SK-N-SH (cell line): ENCODE measurements at regions not wholly inside any gene's neighbourhood (a gene's known extent, or its start where the extent isn't known, plus 50 kb on each side); places are given as distances from the start of the nearest gene placed in this dataset.

Source experiments
- CTCF ChIA-PET: fragments of 300-600, 350-600 bp; formaldehyde crosslinking; extraction: SDS; loops from one replicate; lab custom pipeline; 2021; lab: Yijun Ruan, JAX
- POLR2A ChIA-PET: fragments of 350-600 bp; sonication (Branson Sonifier 250); formaldehyde crosslinking; extraction: SDS; loops from one replicate; lab custom pipeline; 2020; ENCODE audit warnings: antibody characterized with exemption, inconsistent platforms; lab: Yijun Ruan, JAX
- DNase-seq: peaks from one replicate; pipeline ENCODE4 v3.0.0; 2012
- H2AFZ ChIP-seq: fragments of 200-600 bp; sonication (generic); 2 replicates; pipeline ENCODE4 v1.8.1; 2016; ENCODE audit warnings: antibody characterized with exemption, mild to moderate bottlenecking, low read depth
- H3F3A ChIP-seq: fragments of 200-600 bp; sonication (generic); replicated peaks from 2 replicates; pipeline ENCODE3; 2016; ENCODE audit warnings: antibody characterized with exemption, mild to moderate bottlenecking; ENCODE audit not compliant: insufficient read depth
- H3K27ac ChIP-seq, 2 experiments: fragments of 200-500 bp in 1 of 2; fragments of 200-600 bp in 1 of 2; sonication (Bioruptor generic) in 1 of 2; sonication (generic), shearing (Covaris generic) in 1 of 2; 2 replicates each; pipeline versions ENCODE4 v1.5.1 to v1.6.1; 2014 to 2016; ENCODE audit warnings: low read depth in 2 of 2, inconsistent platforms in 1 of 2, low read length in 1 of 2, mild to moderate bottlenecking in 1 of 2, mixed read lengths in 1 of 2
- H3K27me3 ChIP-seq: fragments of 200-600 bp; sonication (generic), shearing (Covaris generic); 2 replicates; pipeline ENCODE4 v1.6.1; 2016; ENCODE audit warnings: mixed run types; ENCODE audit not compliant: insufficient read depth
- H3K36me3 ChIP-seq, 2 experiments: fragments of 200-500 bp in 1 of 2; fragments of 200-600 bp in 1 of 2; sonication (Bioruptor generic) in 1 of 2; sonication (generic) in 1 of 2; replicated peaks in 1 of 2; 2 replicates each; pipeline versions ENCODE3 to v1.5.1; 2014 to 2016; ENCODE audit warnings: low read length in 1 of 2, mild to moderate bottlenecking in 1 of 2; ENCODE audit not compliant: insufficient read depth in 2 of 2, control insufficient read depth in 1 of 2
- H3K4me1 ChIP-seq, 2 experiments: fragments of 200-500 bp in 1 of 2; fragments of 200-600 bp in 1 of 2; sonication (Bioruptor generic) in 1 of 2; sonication (generic), shearing (Covaris generic) in 1 of 2; 2 replicates each; pipeline versions ENCODE4 v1.5.1 to v1.6.1; 2014 to 2016; ENCODE audit warnings: low read depth in 1 of 2, low read length in 1 of 2, mixed run types in 1 of 2; ENCODE audit not compliant: insufficient read depth in 2 of 2, control insufficient read depth in 1 of 2
- H3K4me2 ChIP-seq: fragments of 200-600 bp; sonication (generic), shearing (Covaris generic); 2 replicates; pipeline ENCODE4 v1.6.1; 2017; ENCODE audit warnings: mixed run types
- H3K4me3 ChIP-seq, 2 experiments: fragments of 200-500 bp in 1 of 2; fragments of 200-600 bp in 1 of 2; sonication (Bioruptor generic) in 1 of 2; sonication (generic), shearing (Covaris generic) in 1 of 2; 2 replicates each; pipeline versions ENCODE4 v1.5.1 to v1.8.1; 2014 to 2016; ENCODE audit warnings: low read depth in 2 of 2, inconsistent platforms in 1 of 2, low read length in 1 of 2, mild to moderate bottlenecking in 1 of 2, mixed read lengths in 1 of 2, moderate library complexity in 1 of 2
- H3K79me2 ChIP-seq: fragments of 200-600 bp; sonication (generic); 2 replicates; pipeline ENCODE4 v1.8.1; 2017; ENCODE audit warnings: mild to moderate bottlenecking; ENCODE audit not compliant: insufficient read depth
- H3K9ac ChIP-seq: fragments of 200-600 bp; sonication (generic); 2 replicates; pipeline ENCODE4 v1.6.1; 2017; ENCODE audit warnings: mixed run types
- H3K9me2 ChIP-seq: fragments of 200-600 bp; sonication (generic); 2 replicates; pipeline ENCODE4 v1.6.1; 2017; ENCODE audit warnings: mixed run types
- H3K9me3 ChIP-seq: fragments of 200-600 bp; sonication (generic); 2 replicates; pipeline ENCODE4 v1.6.1; 2017; ENCODE audit warnings: mixed run types, mild to moderate bottlenecking, moderate library complexity
- H4K20me1 ChIP-seq: fragments of 200-600 bp; sonication (generic); 2 replicates; pipeline ENCODE4 v1.6.1; 2017; ENCODE audit warnings: mild to moderate bottlenecking, mixed run types; ENCODE audit not compliant: insufficient read depth
- CHD2 ChIP-seq: fragments of 150-350 bp; IDR thresholded peaks from 2 replicates; pipeline ENCODE4 v1.6.1; 2018; ENCODE audit warnings: low read length; ENCODE audit not compliant: partially characterized antibody
- FOSL2 ChIP-seq: IDR thresholded peaks from 2 replicates; pipeline ENCODE4 v1.4.0; 2012; ENCODE audit warnings: low read depth, mild to moderate bottlenecking, moderate library complexity, borderline replicate concordance
- FOXJ3 ChIP-seq: sonication (generic); formaldehyde crosslinking; IDR thresholded peaks from 2 replicates; pipeline ENCODE4 v1.5.1; 2020; ENCODE audit warnings: mild to moderate bottlenecking, missing genetic modification reagents
- FOXM1 ChIP-seq: IDR thresholded peaks from 2 replicates; pipeline ENCODE4 v1.4.0; 2012; ENCODE audit warnings: low read depth, mild to moderate bottlenecking
- GATA2 ChIP-seq: sonication (generic); formaldehyde crosslinking; IDR thresholded peaks from 2 replicates; pipeline ENCODE4 v1.5.0; 2020; ENCODE audit warnings: mild to moderate bottlenecking, missing genetic modification reagents
- NFIC ChIP-seq: IDR thresholded peaks from 2 replicates; pipeline ENCODE4 v1.4.0; 2012; ENCODE audit warnings: borderline replicate concordance
- NRF1 ChIP-seq: IDR thresholded peaks from 2 replicates; pipeline ENCODE4 v1.6.1; 2012; ENCODE audit warnings: low read depth, mild to moderate bottlenecking, low read length
- RAD21 ChIP-seq: IDR thresholded peaks from 2 replicates; pipeline ENCODE4 v1.6.1; 2012; ENCODE audit warnings: mild to moderate bottlenecking, low read length
- SIN3A ChIP-seq: IDR thresholded peaks from 2 replicates; pipeline ENCODE4 v1.6.1; 2012; ENCODE audit warnings: low read depth, mild to moderate bottlenecking, low read length, moderate library complexity, borderline replicate concordance
- TCF12 ChIP-seq: IDR thresholded peaks from 2 replicates; pipeline ENCODE4 v1.4.0; 2012
- TEAD4 ChIP-seq: IDR thresholded peaks from 2 replicates; pipeline ENCODE4 v1.4.0; 2012; ENCODE audit warnings: mild to moderate bottlenecking, borderline replicate concordance; ENCODE audit not compliant: insufficient read depth
- TF ChIP-seq, protein P1 (sequence below): fragments of 200-600 bp; sonication (generic); IDR thresholded peaks from 2 replicates; pipeline ENCODE4 v1.6.1; 2017; ENCODE audit warnings: antibody characterized with exemption, mild to moderate bottlenecking, moderate library complexity
- TF ChIP-seq, protein P2 (sequence below): IDR thresholded peaks from 2 replicates; pipeline ENCODE4 v1.4.0; 2012; ENCODE audit warnings: low read depth, borderline replicate concordance
- TF ChIP-seq, protein P3 (sequence below): fragments of 150-350 bp; IDR thresholded peaks from 2 replicates; pipeline ENCODE4 v1.6.1; 2017; ENCODE audit warnings: antibody characterized with exemption, low read length, low read depth, borderline replicate concordance

DNA sequence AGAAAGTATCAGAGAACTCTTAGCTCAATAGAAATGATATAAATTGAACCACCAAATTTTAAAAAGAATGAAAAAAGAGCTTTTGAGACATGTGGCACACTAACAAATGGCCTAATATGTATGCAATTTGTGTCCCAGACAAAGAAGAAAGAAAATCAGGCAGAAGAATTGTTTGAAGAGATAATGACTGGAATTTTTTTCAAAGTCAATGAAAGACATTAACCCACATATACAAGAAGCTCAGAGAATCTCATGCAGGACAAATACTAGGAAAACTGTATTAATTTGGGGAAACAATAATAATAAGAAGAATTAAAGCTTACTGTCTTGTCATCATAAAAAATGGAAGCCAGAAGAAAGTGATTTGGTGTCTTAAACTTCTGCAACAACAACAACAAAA, 304.1 kb upstream of the RND3 start:
- Histone ChIP-seq H3K27me3 (no peaks in the 10 kb centered on the region), H3K79me2 (no peaks in the 10 kb centered on the region), H3K4me1 (no peaks in the 10 kb centered on the region), H4K20me1 (no peaks in the 10 kb centered on the region), H3K9ac (no peak overlapping the region), H3F3A (no peaks in the 10 kb centered on the region), H3K27ac (no peak overlapping the region), H3K4me2 (no peak overlapping the region), H3K9me3 (peaks cover 8% of the 10 kb centered on the region; the same call in 1 of the 2 replicates), H3K4me3 (no peak overlapping the region), H3K9me2 (no peaks in the 10 kb centered on the region), H2AFZ (no peak overlapping the region), H3K36me3 (no peaks in the 10 kb centered on the region)
- DNase-seq = no peak
- ChIA-PET POLR2A (no interaction called here), CTCF (no interaction called here)
- TF ChIP-seq NFIC (no peak), FOXJ3 (CRISPR knock-in tag) (no peak), NRF1 (no peak), CHD2 (no peak), RAD21 (no peak), FOXM1 (no peak), FOSL2 (no peak), TEAD4 (no peak), GATA2 (CRISPR knock-in tag) (no peak), TCF12 (no peak), SIN3A (no peak)
- TF ChIP-seq, protein P1, sequence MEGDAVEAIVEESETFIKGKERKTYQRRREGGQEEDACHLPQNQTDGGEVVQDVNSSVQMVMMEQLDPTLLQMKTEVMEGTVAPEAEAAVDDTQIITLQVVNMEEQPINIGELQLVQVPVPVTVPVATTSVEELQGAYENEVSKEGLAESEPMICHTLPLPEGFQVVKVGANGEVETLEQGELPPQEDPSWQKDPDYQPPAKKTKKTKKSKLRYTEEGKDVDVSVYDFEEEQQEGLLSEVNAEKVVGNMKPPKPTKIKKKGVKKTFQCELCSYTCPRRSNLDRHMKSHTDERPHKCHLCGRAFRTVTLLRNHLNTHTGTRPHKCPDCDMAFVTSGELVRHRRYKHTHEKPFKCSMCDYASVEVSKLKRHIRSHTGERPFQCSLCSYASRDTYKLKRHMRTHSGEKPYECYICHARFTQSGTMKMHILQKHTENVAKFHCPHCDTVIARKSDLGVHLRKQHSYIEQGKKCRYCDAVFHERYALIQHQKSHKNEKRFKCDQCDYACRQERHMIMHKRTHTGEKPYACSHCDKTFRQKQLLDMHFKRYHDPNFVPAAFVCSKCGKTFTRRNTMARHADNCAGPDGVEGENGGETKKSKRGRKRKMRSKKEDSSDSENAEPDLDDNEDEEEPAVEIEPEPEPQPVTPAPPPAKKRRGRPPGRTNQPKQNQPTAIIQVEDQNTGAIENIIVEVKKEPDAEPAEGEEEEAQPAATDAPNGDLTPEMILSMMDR = no peak
- TF ChIP-seq, protein P2, sequence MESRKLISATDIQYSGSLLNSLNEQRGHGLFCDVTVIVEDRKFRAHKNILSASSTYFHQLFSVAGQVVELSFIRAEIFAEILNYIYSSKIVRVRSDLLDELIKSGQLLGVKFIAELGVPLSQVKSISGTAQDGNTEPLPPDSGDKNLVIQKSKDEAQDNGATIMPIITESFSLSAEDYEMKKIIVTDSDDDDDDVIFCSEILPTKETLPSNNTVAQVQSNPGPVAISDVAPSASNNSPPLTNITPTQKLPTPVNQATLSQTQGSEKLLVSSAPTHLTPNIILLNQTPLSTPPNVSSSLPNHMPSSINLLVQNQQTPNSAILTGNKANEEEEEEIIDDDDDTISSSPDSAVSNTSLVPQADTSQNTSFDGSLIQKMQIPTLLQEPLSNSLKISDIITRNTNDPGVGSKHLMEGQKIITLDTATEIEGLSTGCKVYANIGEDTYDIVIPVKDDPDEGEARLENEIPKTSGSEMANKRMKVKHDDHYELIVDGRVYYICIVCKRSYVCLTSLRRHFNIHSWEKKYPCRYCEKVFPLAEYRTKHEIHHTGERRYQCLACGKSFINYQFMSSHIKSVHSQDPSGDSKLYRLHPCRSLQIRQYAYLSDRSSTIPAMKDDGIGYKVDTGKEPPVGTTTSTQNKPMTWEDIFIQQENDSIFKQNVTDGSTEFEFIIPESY = no peak
- TF ChIP-seq, protein P3, sequence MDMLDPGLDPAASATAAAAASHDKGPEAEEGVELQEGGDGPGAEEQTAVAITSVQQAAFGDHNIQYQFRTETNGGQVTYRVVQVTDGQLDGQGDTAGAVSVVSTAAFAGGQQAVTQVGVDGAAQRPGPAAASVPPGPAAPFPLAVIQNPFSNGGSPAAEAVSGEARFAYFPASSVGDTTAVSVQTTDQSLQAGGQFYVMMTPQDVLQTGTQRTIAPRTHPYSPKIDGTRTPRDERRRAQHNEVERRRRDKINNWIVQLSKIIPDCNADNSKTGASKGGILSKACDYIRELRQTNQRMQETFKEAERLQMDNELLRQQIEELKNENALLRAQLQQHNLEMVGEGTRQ = no peak
